HG02588 (cell line): ENCODE measurements at regions not wholly inside any gene's neighbourhood (a gene's known extent, or its start where the extent isn't known, plus 50 kb on each side); places are given as distances from the start of the nearest gene placed in this dataset.

Source experiments
- ATAC-seq: cut with Tn5 transposase; IDR thresholded peaks from one replicate; pipeline ENCODE4 v1.9.1; 2021; ENCODE audit warnings: mild to moderate bottlenecking, moderate library complexity; ENCODE audit not compliant: unreplicated experiment

DNA sequence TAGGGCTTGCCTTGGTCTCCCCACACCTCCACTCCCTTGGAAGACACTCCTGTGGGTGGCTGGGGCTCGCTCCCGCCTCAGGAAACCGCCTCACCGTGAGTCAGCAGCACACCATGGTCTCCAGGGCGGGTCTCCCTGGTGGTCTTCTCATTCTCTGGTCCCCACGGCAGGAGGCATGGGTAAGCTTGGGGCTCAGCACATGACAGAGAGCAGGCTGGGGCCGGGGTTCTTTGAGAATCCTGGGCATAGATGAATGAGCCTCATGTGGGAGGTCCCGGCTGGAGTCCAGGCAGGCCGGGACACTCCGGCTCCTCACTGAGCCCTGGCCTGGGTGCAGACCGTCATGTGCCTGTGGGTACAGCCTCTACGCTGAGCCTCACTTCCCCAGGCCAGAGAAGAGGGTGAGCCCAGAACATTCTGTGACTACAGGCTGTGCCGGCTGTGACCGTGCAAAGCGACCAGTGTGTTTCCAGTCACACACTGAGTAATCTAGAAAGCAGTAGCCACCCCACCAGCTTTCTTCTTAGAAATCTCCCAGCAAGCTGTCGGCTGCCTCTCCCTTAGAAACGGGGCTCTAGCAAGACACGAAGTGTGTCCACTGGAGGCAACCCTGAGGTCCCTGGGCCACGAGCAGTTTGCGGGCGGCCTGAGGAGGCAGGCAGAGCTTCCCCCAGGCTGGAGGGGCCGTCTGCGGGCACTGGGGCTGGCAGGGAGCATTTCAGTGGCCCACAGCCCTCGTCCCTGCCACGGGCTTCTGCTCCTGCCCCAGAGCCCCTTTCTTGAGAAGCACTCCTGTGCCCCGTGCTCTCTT, 93.1 kb downstream of the RHOB start:
- no peak for ATAC-seq

DNA sequence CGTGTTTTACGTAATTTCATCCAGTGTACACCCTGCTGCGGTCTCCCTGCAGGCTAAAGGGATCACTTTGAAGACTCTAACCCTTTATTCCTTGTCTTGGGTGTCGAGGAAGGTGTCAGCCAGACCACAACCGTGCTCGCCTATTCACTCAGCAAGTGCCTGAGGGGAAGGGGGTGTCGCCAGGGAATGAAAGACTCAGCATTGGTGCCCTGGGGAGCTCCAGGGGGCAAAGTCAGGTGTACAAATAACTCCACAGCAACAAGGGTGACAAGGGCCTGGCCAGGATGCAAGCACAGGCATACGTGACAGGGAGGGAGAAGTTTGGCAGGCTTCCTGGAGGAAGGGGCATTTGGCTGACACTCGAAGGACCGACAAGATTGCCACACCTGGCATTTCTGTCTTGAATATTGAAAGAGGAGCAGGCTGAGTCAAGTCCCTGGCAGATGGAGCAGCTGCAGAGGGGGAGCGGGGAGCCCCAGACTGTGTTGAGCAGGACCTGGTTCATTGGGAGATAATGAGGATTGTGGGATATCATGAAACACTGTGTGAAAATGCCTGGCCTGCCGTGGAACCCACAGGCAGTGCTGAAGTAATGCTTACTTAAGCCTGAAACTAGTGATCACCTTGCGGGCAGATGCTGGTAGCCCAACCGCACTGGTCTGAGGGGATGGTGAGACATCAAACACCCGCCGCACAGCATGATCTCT, 93.9 kb downstream of the RHOB start:
- no peak for ATAC-seq

DNA sequence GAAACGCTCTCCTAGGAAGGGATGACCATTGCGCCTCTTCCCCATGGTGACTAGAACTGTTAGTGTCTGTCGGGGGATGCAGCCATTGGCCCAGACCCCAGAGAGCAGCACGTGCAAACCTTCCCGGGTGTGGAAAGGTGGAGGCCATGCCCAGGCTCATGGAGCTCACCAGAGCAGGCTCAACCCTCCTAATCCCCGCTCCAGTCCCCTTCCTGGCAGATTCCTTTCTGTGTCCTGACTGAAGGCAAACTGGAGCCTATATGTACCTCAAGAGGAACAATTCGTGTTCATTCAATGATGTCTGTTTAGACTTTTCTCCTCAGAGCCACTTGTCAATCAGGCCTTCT, 94.4 kb downstream of the RHOB start:
- no peak for ATAC-seq

DNA sequence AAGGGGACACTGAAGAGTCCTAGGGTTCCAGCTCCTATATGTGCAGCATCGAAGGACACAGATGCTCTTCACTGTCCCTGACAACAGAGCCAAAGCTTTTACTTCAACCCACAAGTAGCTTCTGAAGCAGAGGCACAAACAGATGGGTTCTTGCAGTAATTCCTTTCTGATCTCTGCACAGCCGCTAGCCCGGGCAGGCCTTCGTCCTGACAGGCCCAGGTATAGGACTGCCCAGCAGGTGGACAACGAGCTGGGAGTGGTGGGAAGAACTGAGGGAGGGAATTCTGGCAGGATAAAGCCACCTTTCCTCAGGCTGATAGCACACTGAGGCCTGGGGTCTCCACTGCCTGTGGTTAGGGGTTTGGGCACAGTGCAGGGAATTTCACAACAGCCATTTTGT, 94.8 kb downstream of the RHOB start:
- ATAC-seq, result no peak

DNA sequence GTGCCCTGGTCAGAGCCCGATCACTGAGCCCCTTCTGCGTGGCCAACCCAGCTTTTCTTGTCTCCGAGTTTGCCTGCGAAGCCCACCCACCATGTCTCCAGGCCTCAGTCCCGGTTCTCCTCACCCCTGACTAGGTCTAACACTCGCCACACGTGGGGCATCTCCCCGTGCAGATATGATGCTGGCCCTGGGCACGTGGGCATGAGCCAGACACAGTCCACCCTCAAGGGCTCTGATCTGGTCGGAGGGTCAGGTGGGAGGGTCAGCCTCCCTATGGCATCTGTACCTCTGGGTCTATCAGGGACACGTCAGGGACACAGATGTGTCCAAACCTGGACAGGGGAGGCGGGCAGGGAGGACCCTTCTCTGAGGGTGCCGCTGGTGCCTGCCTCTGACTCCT, 95.4 kb downstream of the RHOB start:
- no peak for ATAC-seq

DNA sequence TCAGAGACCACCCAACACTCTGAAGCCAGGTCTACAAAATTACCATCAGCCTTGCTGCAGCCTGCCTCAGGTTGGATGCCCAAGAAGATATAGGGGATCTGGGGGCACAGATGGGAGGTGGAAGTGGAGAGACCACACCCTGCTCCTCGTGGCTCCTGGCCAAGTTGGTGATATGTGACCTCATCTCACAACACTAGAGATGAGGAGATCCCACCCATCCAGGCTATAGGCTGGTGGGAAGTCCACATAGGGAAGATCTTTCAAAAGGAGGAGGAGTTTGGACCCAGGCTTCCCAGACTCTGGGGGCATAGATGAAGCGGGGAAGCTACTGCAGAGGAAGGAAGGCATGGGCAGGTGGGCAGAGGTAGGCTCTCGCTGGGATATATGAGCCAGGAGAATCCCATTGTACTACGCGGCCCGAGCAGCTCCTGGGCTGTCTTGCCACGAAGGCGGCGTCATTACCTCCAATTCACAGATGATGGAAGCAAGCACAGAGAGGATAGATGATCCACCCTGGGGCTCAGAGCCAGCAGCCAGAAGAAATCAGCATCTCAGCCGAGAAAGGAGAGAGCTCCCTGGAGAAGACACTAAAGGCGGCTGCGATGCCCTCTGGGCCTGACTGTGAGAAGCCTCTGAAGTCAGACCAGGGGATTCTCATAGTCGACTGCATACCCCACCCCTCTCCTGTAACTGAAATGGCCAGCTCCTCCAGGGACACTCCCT, 96.0 kb downstream of the RHOB start:
- ATAC-seq, result no peak

DNA sequence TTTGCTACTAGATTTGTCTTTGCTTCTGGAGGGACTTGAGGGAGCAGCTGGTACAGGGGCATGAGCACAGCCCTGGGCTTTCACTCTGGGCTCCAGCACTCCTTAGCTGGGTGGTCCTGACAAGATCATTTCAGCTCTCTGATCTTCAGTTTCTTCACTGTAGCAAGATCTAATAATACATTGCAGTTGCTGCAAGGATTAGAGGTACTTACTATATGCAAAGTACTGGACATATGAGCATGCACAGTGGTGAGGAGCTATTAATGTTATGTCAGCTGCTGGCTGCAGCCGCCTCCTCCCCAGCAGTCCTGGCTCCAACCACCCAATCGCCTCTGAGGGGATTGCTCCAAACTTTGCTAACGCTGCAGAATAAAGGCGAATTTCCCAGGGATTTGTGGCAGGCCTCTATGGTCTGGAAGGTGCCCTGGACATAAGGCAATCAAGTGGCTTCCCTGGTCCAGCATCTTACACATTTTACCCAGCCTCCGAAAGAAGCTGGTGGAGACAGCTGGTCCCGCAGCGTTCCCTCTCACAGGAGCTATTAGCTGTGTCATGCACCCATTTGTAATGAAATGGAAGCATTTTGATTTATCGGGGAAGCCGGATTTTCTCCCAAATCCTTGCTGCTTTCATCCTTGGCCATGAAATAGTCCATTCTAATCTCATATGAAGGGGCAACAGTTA, 96.7 kb downstream of the RHOB start:
- no peak for ATAC-seq

DNA sequence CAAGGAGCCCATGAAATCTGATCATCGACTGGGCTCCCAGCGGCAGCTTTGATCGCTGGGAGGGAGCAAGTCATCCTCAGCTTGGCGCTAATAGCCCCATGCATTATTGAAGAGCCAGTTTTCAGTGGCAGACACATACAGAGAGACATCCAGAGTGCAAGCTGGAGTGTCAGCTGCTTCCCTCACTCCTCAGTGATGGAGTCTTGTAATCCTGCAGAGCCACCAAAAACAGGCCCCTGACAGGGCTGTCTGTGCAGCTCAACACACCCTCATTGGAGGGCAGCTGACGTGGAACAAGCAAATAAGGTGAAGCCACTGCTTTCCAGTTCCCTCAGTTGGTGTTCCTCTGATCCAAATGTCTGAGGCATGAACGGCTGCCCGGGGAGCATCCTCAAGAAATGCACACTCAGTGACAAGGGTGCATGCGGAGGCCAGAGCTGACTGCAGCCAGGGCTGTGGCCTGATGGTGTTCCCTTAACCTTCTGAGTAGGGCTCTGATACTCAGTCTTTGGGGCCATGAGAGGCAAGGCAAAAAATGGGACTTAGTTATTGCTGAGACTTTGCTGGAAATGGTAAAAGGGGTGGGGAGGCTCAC, 97.4 kb downstream of the RHOB start:
- no peak for ATAC-seq

DNA sequence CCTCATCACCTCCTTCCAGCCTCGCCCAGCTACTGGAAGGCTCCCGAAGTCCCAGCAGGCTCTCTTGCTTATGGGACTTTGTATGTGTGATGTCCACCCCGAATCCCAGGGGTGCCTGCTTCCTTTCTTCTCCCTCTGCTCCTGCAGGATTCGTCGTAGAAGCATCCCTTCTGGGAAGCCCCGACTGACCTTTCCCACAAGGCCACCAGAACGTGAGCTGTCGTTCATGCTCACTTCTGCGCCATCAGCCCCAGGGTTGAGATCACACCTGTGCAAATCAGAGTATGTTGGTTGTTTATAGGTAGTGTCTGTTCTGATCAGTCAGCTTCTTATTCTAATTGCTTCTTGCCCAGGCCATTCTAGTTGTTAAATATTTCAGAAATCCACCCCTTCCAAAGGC, 101.8 kb downstream of the HS1BP3 start:
- ATAC-seq, result no peak

DNA sequence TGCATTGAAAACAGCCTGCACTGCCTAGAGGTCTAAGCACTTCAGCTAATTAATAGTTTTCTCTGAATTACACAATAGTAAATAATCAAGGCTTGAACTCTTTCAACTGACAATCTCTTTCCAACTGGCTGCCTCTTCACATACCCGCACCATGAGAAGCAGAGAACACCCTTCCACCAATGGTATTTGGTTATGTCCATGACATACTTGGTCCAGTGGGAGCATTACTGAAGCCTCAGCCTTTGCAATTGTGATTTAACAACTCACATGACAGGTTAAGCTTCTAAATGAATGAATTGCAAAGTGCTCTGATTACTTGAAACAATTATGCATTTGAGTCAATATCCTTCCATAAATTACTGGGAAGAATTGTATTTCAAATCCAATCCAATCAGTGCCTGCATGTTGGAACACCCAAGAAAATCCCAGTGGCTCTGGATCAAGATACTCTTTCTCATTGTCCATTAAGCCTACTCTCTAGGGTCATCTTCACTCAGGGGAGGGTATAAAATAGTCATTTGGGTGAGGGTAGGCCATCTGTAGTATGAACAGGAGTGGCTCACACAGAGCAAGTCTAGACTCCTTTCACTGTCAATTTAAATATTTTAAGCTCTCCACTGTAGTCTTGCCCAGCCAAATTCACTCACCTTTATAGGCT, 101.1 kb downstream of the HS1BP3 start:
- ATAC-seq, result no peak

DNA sequence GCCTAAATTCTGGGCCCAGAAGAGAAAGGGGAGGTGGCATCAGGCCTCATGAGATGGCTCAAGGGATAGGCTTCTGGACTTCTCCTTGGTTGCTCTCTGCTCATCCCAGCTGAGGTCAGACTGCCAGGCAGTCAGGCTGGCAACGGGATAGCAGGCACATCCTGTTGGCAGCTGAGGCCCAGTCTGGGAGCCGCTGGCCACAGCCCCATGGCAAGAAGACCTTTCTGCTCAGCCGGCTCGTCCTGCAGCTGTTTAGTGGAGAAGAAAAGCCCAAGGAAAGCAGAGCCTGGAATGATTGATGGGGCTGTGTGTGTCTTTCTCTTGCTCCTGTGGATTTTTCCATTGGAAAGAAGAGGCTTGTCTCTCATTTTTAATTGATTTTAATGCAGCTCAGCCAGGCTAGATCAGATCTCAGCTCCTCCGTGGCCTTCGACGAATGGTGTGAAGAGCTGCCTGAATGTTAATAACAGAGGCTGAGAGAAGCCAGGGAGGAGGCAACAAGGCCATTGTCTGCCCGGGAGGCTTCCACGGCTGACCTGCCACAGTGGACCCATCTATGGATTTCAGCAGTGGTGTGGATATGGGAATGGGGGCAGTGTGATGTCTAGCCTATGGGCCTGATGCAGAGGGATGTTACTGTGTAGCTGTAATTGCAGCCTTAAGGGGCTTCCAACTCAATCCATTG, 99.5 kb downstream of the HS1BP3 start:
- no peak for ATAC-seq

DNA sequence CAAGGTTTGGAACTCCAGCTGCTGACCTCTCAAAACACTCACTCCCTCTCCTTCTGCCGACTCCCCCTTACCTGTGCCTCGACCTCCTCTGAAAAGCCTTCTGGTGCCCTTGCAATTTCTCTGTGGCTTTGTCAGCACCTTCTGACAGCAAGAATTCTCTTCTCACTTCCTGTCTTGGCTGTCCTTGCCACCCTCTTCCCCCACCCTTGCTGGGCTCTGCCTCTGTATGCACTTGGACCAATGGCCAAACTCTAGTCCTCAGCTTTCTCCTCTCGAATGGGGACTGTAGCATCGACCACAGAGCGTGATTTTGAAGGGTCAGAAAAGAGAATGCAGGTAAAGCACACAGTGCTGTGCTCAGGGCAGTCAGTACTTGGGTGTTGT, 99.0 kb downstream of the HS1BP3 start:
- ATAC-seq, result no peak

DNA sequence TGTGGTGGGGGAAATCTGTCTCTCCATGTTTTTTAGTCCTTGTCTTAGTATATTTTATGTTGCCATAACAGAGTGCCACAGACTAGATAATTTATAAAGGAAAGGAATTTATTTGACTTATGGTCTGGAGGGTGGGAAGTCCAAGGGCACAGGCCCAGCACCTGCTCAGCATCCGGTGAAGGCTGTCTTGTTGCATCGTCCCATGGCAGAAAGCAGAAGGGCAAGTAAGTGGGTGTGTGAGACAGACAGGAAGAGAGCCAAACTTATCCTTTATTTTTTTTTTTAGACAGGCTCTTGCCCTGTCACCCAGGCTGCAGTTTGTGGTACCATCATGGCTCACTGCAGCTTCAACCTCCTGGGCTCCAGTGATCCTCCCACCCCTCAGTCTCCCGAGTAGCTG, 98.1 kb downstream of the HS1BP3 start:
- no peak for ATAC-seq

DNA sequence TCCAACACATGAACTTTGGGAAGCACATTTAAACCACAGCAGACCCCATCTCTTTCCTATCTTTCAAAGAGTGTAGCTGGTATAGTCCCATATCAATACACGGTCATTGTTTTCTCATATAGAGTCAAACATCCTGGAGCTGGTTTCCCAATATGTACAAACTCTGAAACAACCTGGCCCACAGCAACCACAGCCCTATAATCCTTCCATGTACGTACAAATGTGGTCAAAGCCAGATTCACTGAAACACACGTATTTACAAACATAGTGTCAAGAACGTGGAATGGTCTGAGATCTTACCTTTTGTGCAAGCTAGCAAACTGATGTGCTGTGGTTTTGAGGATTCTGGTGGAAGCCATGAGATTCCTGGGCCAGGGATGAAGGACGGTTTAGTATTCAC, 97.3 kb downstream of the HS1BP3 start:
- ATAC-seq, result no peak

DNA sequence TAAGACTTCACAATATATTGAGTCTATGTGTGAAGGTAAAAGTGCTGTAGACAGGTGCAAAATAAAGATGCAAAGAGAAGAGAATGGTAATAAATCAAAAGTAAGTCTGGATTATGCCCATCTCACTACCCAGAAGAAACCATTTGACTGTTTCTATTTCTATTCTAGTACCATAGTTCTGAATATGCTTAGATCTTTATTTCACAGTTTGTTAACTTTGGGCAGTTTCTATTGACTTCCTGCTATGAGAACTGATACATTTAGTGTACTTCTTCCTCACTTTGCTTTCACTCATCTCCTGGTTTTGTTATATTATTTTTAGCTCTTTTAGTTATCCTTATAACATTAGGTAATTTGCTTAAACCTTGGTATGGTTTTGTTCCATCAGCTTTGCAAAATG, 94.9 kb downstream of the HS1BP3 start:
- ATAC-seq, result no peak

DNA sequence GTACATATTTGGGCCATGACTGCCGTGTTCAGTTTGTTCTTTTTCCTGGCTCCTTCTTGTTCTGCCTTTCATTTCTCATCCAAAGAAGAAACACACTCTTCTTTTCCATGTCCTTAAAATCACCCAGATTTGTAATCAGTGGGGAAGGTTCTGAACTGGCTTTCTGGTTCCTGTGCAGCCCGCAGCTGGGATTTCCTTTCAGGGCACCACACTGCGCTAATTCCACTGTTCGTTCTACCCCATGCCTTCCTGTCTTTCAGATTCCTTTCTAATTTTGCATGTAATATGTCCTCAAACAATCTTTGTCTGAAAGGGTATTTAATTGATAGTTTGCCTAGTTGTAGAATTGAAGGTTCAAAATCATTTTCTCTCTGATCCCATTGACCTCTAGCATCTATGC, 94.1 kb downstream of the HS1BP3 start:
- no peak for ATAC-seq

DNA sequence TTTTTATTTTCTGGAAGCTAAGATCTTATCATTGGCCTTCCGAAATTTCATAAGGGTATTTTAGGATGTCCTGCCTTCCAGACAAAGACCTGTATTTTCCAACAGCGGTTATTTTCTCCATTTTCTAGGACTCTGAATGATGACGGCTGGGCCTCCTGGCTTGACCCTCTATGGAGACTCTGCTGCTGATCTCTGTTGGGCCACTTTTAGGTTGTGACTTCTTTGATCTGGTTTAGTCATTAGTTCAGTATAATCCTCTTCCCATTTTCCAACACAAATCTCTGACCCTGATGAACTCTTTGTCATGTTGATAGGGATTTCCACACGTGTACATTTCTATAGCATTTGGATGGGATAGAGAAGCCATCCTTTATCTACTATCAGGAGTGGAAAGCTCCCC, 93.7 kb downstream of the HS1BP3 start:
- no peak for ATAC-seq

DNA sequence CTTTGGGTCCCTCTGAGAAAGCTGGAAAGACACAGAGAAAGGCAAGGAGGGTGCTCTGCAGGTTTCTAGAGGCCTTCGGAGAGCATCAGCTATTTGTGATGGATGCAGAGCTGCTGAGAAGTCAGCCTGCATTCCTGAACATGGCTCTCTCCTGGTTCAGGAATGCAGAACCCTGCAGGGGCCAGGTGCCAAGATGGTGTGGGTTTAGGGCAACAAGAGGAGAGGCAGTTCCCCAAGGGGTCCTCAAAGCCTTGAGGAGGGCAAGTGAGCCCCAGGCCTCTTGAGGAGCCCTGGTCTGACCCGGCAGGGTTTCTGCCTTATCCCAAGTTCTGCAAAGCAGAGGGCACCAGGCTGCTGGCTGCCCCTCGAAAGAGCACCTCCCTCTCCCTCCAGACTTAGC, 93.3 kb downstream of the HS1BP3 start:
- no peak for ATAC-seq

DNA sequence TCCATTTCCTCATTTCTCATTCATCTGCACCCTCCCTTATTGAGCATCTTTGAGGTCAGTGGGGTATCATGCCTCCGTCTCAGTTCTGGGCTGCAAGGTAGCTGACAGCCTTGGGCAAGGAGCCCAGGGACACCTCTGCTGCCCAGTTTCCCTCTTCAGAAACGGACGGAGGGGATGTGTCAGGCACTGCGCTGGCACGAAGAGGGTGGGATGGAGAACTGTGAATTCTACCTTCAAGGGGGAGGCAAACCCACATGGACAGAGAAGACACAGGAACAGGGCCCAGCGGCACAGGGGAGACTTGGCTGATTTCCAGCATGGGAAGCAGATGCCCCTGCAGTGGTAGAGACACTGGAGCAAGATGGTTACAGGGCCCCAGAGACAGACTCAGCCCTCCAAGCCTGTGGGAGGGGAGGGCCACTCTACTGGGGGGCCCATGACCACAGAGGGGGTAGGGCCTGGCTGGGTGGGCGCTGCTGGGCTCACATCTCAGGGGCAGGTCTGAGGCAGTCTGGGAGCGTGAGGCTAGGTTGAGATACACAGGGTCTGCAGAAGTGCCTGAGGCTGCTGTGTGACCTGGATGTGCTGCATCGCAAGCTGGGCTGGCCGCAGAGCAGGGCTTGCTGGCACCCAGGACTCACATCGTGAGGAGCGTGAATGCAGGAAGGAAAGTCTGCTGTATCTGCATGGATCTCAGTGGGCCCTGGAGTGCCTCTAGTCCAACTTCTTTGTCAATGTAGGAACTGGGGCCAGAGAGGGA, 92.3 kb downstream of the HS1BP3 start:
- no peak for ATAC-seq
